SK-N-SH treated with all-trans-retinoic acid at 6 μM for 48 hours (cell line): ENCODE measurements at regions not wholly inside any gene's neighbourhood (a gene's known extent, or its start where the extent isn't known, plus 50 kb on each side); places are given as distances from the start of the nearest gene placed in this dataset.
"Not testable (repeated sequence)": the region's sequence is repeated elsewhere in the genome, so short reads cannot be mapped to it uniquely, and the experiment has no call there.

ENCODE experiments used
- ATAC-seq: fragments of 200-7000 bp; cut with Tn5 transposase; 3 replicates; pipeline ENCODE4 v1.9.1; 2020; ENCODE audit warnings: mild to moderate bottlenecking, moderate library complexity
- ARNTL ChIP-seq: fragments of 450-650 bp; formaldehyde crosslinking; IDR thresholded peaks from 2 replicates; pipeline ENCODE4 v1.5.0; 2020; ENCODE audit warnings: low read depth, mild to moderate bottlenecking, moderate library complexity, borderline replicate concordance
- CSDC2 ChIP-seq: fragments of 250-450 bp; sonication (Bioruptor Pico); IDR thresholded peaks from 2 replicates; pipeline ENCODE4 v1.5.0; 2020; ENCODE audit warnings: mild to moderate bottlenecking, moderate library complexity
- CSRNP3 ChIP-seq: fragments of 250-450 bp; sonication (Bioruptor Pico); IDR thresholded peaks from 2 replicates; pipeline ENCODE4 v1.5.1; 2021; ENCODE audit warnings: mild to moderate bottlenecking, moderate library complexity
- ESRRG ChIP-seq: fragments of 250-450 bp; sonication (Bioruptor Pico); IDR thresholded peaks from 2 replicates; pipeline ENCODE4 v1.6.1; 2021; ENCODE audit warnings: mild to moderate bottlenecking
- GLIS3 ChIP-seq: fragments of 250-450 bp; sonication (Bioruptor Pico); IDR thresholded peaks from 2 replicates; pipeline ENCODE4 v1.5.0; 2020; ENCODE audit warnings: mild to moderate bottlenecking, moderate library complexity
- ISL1 ChIP-seq: fragments of 250-450 bp; sonication (Bioruptor Pico); IDR thresholded peaks from 2 replicates; pipeline ENCODE4 v2.1.2; 2022; ENCODE audit warnings: mild to moderate bottlenecking, moderate library complexity
- PATZ1 ChIP-seq: fragments of 250-450 bp; sonication (Bioruptor Pico); IDR thresholded peaks from 2 replicates; pipeline ENCODE4 v1.8.0; 2020; ENCODE audit warnings: mild to moderate bottlenecking, moderate library complexity, borderline replicate concordance
- POU6F1 ChIP-seq: fragments of 250-450 bp; sonication (Bioruptor Pico); IDR thresholded peaks from 2 replicates; pipeline ENCODE4 v1.8.0; 2021; ENCODE audit warnings: low read depth, mild to moderate bottlenecking, moderate library complexity, borderline replicate concordance
- PPARA ChIP-seq: fragments of 250-450 bp; sonication (Bioruptor Pico); IDR thresholded peaks from 2 replicates; pipeline ENCODE4 v1.5.0; 2020; ENCODE audit warnings: mild to moderate bottlenecking, borderline replicate concordance
- RARB ChIP-seq: fragments of 250-450 bp; sonication (Bioruptor Pico); IDR thresholded peaks from 2 replicates; pipeline ENCODE4 v1.8.0; 2021; ENCODE audit warnings: mild to moderate bottlenecking, moderate library complexity
- SNAI2 ChIP-seq: fragments of 250-450 bp; sonication (Bioruptor Pico); IDR thresholded peaks from 2 replicates; pipeline ENCODE4 v1.5.0; 2020; ENCODE audit warnings: mild to moderate bottlenecking, moderate library complexity
- TCF4 ChIP-seq: fragments of 250-450 bp; sonication (Bioruptor Pico); IDR thresholded peaks from 2 replicates; pipeline ENCODE4 v1.8.0; 2021; ENCODE audit warnings: mild to moderate bottlenecking, moderate library complexity, borderline replicate concordance
- TOX ChIP-seq: fragments of 250-450 bp; sonication (Bioruptor Pico); IDR thresholded peaks from 2 replicates; pipeline ENCODE4 v1.8.0; 2021; ENCODE audit warnings: mild to moderate bottlenecking, moderate library complexity, borderline replicate concordance
- TSHZ2 ChIP-seq: fragments of 250-450 bp; sonication (Bioruptor Pico); IDR thresholded peaks from 2 replicates; pipeline ENCODE4 v1.5.0; 2020; ENCODE audit warnings: mild to moderate bottlenecking, moderate library complexity
- ZC3H10 ChIP-seq: fragments of 250-450 bp; sonication (Bioruptor Pico); IDR thresholded peaks from 2 replicates; pipeline ENCODE4 v1.5.1; 2021; ENCODE audit warnings: mild to moderate bottlenecking, moderate library complexity
- ZFP3 ChIP-seq: fragments of 250-450 bp; sonication (Bioruptor Pico); IDR thresholded peaks from 2 replicates; pipeline ENCODE4 v1.5.0; 2020; ENCODE audit warnings: mild to moderate bottlenecking, moderate library complexity
- ZFP30 ChIP-seq: fragments of 450-650 bp; formaldehyde crosslinking; IDR thresholded peaks from 2 replicates; pipeline ENCODE4 v1.5.0; 2022; ENCODE audit warnings: mild to moderate bottlenecking, moderate library complexity
- ZNF70 ChIP-seq: fragments of 450-650 bp; formaldehyde crosslinking; IDR thresholded peaks from 2 replicates; pipeline ENCODE4 v1.5.0; 2020; ENCODE audit warnings: mild to moderate bottlenecking, moderate library complexity
- ZNF8 ChIP-seq: fragments of 450-650 bp; formaldehyde crosslinking; IDR thresholded peaks from 2 replicates; pipeline ENCODE4 v1.5.0; 2020; ENCODE audit warnings: mild to moderate bottlenecking, moderate library complexity

GRCh38 chr5:135262364-135262763 is 136.7 kb downstream of the MACROH2A1 start:
- ATAC-seq, result no peak
- no peak for TF ChIP-seq ZNF8 (CRISPR knock-in tag)

- ATAC-seq, result not testable (repeated sequence)
Observed at GRCh38 chr5:135260108-135260507, 138.9 kb downstream of the MACROH2A1 start.

GRCh38 chr5:135255461-135256178 is 143.4 kb downstream of the MACROH2A1 start:
- ATAC-seq, result no peak

GRCh38 chr5:135254183-135254582 is 144.8 kb downstream of the MACROH2A1 start:
- TF ChIP-seq ZC3H10 (CRISPR knock-in tag) (no peak), CSDC2 (CRISPR knock-in tag) (no peak), SNAI2 (CRISPR knock-in tag) (no peak), RARB (CRISPR knock-in tag) (no peak), ISL1 (CRISPR knock-in tag) (no peak)
- no peak for ATAC-seq

More at GRCh38 chr5:135255461-135256178, 143.4 kb downstream of the MACROH2A1 start:
- TF ChIP-seq ZC3H10 (CRISPR knock-in tag), result no peak
- TF ChIP-seq CSRNP3 (CRISPR knock-in tag), result no peak
- no peak for TF ChIP-seq GLIS3 (CRISPR knock-in tag)
- no peak for TF ChIP-seq ZNF8 (CRISPR knock-in tag)
- TF ChIP-seq TCF4 (CRISPR knock-in tag), result no peak
- no peak for TF ChIP-seq CSDC2 (CRISPR knock-in tag)
- no peak for TF ChIP-seq POU6F1
- TF ChIP-seq ZNF70 (CRISPR knock-in tag), result no peak
- TF ChIP-seq ESRRG (CRISPR knock-in tag), result no peak
- no peak for TF ChIP-seq ARNTL (CRISPR knock-in tag)
- no peak for TF ChIP-seq TOX
- no peak for TF ChIP-seq PPARA (CRISPR knock-in tag)

GRCh38 chr5:135253601-135254178 is 145.3 kb downstream of the MACROH2A1 start:
- no peak for ATAC-seq
- no peak for TF ChIP-seq TSHZ2
- no peak for TF ChIP-seq PATZ1 (CRISPR knock-in tag)
- no peak for TF ChIP-seq ZC3H10 (CRISPR knock-in tag)
- TF ChIP-seq SNAI2 (CRISPR knock-in tag), result no peak
- no peak for TF ChIP-seq CSRNP3 (CRISPR knock-in tag)
- no peak for TF ChIP-seq CSDC2 (CRISPR knock-in tag)
- TF ChIP-seq ZFP30, result no peak
- no peak for TF ChIP-seq ARNTL (CRISPR knock-in tag)
- TF ChIP-seq ZFP3 (CRISPR knock-in tag), result no peak
